GM13976 (cell line): ENCODE measurements at regions not wholly inside any gene's neighbourhood (a gene's known extent, or its start where the extent isn't known, plus 50 kb on each side); places are given as distances from the start of the nearest gene placed in this dataset.

ENCODE experiments used
- DNase-seq: peaks from one replicate; pipeline ENCODE4 v3.0.0; 2012; ENCODE audit warnings: low spot score
- in situ Hi-C: fragments of 300-500 bp; cut with MboI; formaldehyde crosslinking; loops from one replicate; pipeline ENCODE4 v1.12.0; 2022; ENCODE audit warnings: low sequenced_read_pairs, mixed read lengths, inconsistent platforms; ENCODE audit not compliant: unreplicated experiment
- TF ChIP-seq, protein P1 (sequence below): IDR thresholded peaks from 2 replicates; pipeline ENCODE4 v1.5.1; 2012; ENCODE audit warnings: borderline replicate concordance, mild to moderate bottlenecking; ENCODE audit not compliant: insufficient read depth; ENCODE audit errors: extremely low read depth, missing control alignments, control extremely low read depth

DNA sequence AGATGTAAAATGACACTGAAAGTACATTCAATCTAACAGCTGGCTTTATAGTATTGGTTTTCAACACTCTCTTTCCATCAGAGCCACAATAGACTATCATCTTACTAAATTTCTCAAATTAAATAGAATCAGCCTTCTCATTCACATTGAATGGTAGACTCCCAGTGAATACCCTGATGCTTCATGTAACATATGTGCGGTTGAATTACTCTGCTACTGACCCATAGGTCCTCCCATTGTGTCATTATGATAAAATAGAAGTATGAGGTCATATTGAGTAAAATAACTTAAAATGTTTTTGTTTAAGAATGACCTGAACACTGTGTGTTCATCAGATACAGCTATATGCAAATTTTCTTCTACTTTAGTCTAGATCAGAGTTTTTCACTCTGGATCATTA is 75.9 kb upstream of the ADAMTSL1 start:
- TF ChIP-seq, protein P1, sequence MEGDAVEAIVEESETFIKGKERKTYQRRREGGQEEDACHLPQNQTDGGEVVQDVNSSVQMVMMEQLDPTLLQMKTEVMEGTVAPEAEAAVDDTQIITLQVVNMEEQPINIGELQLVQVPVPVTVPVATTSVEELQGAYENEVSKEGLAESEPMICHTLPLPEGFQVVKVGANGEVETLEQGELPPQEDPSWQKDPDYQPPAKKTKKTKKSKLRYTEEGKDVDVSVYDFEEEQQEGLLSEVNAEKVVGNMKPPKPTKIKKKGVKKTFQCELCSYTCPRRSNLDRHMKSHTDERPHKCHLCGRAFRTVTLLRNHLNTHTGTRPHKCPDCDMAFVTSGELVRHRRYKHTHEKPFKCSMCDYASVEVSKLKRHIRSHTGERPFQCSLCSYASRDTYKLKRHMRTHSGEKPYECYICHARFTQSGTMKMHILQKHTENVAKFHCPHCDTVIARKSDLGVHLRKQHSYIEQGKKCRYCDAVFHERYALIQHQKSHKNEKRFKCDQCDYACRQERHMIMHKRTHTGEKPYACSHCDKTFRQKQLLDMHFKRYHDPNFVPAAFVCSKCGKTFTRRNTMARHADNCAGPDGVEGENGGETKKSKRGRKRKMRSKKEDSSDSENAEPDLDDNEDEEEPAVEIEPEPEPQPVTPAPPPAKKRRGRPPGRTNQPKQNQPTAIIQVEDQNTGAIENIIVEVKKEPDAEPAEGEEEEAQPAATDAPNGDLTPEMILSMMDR, result no peak
- no peak for DNase-seq
- in situ Hi-C loops, result no loop called here

DNA sequence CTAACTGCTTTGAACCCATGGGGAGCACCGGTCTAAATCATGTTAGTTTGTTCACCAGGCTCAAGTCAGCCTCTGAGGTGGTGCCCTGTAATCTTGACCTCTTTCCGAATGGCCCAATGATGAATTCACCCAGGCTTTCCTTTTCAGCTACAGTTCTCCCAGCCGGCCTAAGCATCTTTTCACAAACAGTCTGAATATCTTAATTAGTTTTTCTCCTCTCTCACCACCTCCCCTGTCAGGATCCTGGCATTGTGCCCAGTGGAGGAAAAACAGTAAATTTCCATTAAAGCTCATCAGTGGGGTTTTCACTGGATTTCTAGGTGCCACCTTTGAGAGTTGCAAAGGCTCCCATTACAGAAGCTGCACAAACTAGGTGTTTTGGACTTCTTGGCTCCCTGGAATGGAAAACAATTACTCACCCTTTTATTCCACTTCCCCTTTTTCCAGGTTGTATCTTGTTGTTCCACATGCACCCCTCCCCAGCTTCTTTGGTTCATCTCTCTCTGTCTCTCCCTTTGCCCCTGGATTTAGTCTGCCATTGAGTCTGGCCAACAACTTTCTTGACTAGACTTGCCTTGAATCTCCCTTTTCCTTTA is 69.4 kb upstream of the ADAMTSL1 start:
- in situ Hi-C loops, result loop anchor here (25.0 kb wide), 1 partner anchor 142 kb away; no protein-coding TSS in a partner anchor
- TF ChIP-seq, protein P1, result no peak
- DNase-seq, result no peak

DNA sequence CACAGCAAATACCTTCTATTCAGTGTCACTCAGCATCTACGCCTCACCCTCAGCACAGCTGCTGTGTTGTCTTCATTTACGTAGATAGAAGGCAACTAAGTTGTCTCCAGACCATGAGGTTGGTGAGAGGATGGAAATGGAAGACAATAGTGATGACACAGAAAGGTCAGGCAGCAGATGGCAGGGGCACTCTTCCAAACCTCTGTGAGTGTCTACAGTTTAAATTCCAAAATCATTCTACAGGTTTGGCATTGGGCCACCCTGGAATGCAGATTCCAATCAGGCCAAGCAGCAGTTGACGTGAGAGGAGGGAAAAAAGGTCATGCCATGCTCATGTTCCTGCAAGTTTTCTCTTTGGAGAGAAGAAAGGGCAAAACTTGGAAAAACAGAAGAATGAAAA is 68.7 kb upstream of the ADAMTSL1 start:
- in situ Hi-C loops, result loop anchor here (25.0 kb wide), 1 partner anchor 143 kb away; no protein-coding TSS in a partner anchor

DNA sequence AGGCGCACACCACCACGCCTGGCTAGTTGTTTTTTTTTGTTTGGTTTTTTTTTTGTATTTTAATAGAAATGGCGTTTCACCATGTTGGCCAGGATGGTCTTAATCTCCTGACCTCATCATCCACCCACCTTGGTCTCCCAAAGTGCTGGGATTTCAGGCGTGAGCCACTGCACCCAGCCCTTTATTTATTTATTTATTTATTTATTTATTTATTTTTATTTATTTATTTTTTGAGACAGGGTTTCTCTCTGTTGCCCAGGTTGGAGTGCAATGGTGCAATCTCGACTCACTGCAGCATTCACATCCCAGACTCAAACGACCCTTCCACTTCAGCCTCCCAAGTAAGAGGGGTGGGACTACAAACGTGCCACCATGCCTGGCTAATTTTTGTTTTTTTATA is 63.0 kb upstream of the ADAMTSL1 start:
- in situ Hi-C loops, result loop anchor here (25.0 kb wide), 1 partner anchor 149 kb away; no protein-coding TSS in a partner anchor
- TF ChIP-seq, protein P1, result no peak
- DNase-seq, result no peak

More for the DNA sequence above, 68.7 kb upstream of the ADAMTSL1 start:
- DNase-seq, result no peak
- TF ChIP-seq, protein P1, result no peak

DNA sequence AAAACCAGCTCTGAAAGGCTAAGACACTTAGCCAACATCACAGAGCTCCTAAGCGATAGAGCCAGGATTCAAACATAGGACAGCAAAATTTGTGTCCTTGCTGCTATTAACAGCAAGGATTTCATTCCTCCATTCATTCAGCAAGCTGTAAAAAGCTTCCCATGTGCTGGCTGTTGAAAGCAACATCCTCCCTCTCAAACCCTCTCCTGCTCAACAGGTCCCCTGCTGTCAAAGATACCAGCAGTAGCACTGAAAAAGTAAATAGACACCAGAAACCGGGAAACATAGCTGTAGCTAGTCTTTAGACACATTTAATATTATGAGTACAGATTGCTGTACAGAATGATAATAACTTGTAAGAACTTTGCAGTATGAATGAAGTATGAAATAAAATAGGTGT is 52.6 kb upstream of the ADAMTSL1 start:
- no peak for DNase-seq
- in situ Hi-C loops, result loop anchor here (25.0 kb wide), 1 partner anchor 159 kb away; no protein-coding TSS in a partner anchor
- TF ChIP-seq, protein P1, result no peak

DNA sequence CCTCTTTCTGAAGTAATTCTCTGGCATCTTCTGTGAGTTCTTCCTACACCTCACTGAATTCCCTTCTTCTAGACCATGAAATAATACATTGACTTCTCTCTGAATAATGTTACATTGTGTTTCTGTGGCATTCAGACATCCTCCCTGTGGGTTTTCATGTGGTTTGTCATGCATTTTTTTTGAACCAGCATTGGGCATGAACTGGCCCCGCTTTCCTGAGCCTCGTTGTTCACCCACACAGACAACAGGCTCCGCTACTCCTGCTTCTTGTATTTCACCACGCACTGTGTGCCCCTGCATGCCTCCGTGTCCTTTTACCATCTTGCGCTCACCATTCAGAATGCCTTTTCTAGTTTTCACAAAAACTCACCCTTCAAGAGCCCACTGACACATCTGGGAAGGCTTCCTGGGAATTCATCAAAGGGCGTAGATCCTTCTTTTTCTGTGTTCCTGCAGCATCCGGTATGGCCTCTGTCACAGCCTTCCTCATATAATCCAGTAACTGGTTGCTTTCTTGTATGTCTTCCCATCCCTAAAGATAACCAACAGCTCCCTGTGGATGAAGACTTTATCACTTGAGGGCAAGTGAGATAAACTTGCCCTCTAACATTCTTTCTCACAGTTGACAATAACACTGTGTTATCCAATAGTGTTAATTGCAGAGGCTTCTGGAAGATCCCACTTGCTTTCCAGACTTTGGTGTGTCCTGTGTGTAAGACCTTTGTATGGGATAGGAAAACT is 51.5 kb upstream of the ADAMTSL1 start:
- DNase-seq, result no peak
- TF ChIP-seq, protein P1, result no peak
- in situ Hi-C loops, result loop anchor here (25.0 kb wide), 1 partner anchor 160 kb away; no protein-coding TSS in a partner anchor
